ENCODE measurements at regions not wholly inside any gene's neighbourhood (a gene's known extent, or its start where the extent isn't known, plus 50 kb on each side); places are given as distances from the start of the nearest gene placed in this dataset.
A peak's percentile ranks its signal among the peaks of the same experiment; 100 is the strongest.

DNA sequence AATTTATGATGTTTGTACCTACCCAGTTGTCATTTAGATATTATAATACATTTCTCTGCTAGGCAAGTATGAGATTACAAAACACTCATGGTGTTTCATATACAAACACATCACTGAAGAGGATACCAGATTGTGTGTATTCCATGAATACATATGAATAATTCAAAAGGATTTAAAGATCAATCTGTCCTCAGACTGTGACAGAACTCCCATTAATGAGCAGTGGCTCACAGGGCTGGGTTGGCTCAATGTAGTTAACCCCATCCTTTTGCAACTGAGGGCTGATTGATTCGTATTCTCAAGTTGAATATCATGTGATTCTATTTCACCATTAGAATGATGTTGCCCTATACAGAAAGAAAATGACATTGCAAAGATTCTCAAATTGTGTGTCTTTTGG lies 79.6 kb upstream of the SPANXN2 start:
- no peak for DNase-seq (ENCODE audit: low read depth)

DNA sequence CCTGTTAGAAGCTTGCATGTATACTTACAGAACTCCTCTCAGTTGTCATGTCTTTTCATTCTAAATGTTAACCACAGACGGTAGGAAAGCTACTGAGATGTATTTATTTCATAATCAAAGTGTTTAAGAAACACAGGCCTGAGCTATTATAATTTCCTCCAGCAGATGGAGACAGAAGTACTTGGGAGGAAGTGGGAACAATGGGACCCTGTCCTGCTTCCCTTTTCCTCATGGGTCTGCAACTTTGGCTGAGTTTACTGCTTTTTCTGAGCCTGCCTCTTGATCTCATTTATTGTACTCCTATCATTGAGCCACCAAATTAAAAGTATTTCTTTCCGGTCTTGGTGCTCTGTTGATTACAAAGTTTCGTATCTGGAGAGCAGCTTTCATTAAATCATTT lies 67.7 kb upstream of the SPANXN2 start:
- peak; percentile 40 for DNase-seq (ENCODE audit: low read depth)

DNA sequence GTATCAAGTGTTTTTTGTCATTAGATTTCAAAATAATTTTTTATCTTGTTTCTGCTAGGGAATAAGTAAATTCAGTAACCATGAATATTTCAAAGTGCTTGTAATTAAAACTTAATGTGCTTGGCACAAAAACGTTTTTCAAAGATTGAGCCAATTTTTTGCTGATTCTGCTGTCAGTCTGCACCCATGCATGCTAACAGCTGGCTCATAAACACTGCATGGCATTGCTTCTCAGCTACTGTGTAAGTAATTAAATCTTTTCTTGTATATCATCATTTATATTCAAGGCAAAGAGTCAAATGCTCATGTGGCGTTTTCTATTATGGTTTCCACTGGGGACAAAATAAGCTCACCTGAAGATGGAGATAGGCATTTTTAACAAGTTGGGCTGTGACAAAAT lies 66.8 kb upstream of the SPANXN2 start:
- DNase-seq (ENCODE audit: low read depth), result no peak

DNA sequence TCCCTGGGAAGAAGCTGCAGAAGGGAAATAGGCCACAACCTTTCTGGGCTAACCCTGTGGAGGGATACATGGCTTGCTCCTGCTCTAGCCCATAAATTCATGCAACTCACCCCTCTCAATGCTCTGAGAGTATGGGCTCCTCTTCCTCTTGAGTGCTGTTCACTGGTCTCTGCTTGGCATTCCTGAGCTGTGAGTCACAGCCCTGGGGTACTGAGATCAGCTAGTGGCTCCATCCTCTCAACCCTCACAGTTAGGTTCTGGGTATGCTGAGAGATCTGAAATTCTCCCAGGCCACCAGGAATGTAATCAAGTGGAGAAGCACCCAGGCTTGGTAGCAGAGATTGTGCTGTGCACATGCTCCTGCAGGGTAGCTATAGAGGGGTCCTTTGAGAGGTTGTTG lies 60.6 kb upstream of the SPANXN2 start:
- DNase-seq (ENCODE audit: low read depth), result peak; percentile 46
